ENCODE measurements at regions not wholly inside any gene's neighbourhood (a gene's known extent, or its start where the extent isn't known, plus 50 kb on each side); places are given as distances from the start of the nearest gene placed in this dataset.
"Not testable (repeated sequence)": the region's sequence is repeated elsewhere in the genome, so short reads cannot be mapped to it uniquely, and the experiment has no call there.

GRCh38 chr18:10604182-10604581, 78.4 kb downstream of the NAPG start:
- Mint-ChIP-seq H3K4me1 (no peaks in the 10 kb centered on the region), H3K4me3 (no peak overlapping the region), H3K9me3 (peaks cover 10% of the 10 kb centered on the region), H3K36me3 (no peaks in the 10 kb centered on the region), H3K27ac (no peak overlapping the region)
- ATAC-seq, result no peak
- no peak for DNase-seq (ENCODE audit: low spot score in 2 of 2)

- H3K27ac Mint-ChIP-seq; DNase-seq (ENCODE audit: low spot score in 2 of 2); H3K36me3 Mint-ChIP-seq; H3K9me3 Mint-ChIP-seq; H3K4me1 Mint-ChIP-seq; H3K4me3 Mint-ChIP-seq: not testable (repeated sequence)
- ATAC-seq, result peak; percentile 73
These were observed 81.1 kb downstream of the NAPG start for GRCh38 chr18:10606881-10607280.

- H3K4me3 Mint-ChIP-seq, result not testable (repeated sequence)
These were observed 81.8 kb downstream of the NAPG start for GRCh38 chr18:10607332-10608248.

GRCh38 chr18:10608450-10608849, 82.6 kb downstream of the NAPG start:
- DNase-seq (ENCODE audit: low spot score in 2 of 2); H3K4me3 Mint-ChIP-seq: not testable (repeated sequence)

More at GRCh38 chr18:10607332-10608248, 81.8 kb downstream of the NAPG start:
- ATAC-seq, result peak; percentile 53
- H3K9me3 Mint-ChIP-seq; H3K27ac Mint-ChIP-seq; H3K4me1 Mint-ChIP-seq; H3K36me3 Mint-ChIP-seq; DNase-seq (ENCODE audit: low spot score in 2 of 2): not testable (repeated sequence)

GRCh38 chr18:10609046-10609445, 83.2 kb downstream of the NAPG start:
- not testable (repeated sequence) for H3K4me3 Mint-ChIP-seq; H3K9me3 Mint-ChIP-seq; H3K4me1 Mint-ChIP-seq; H3K27ac Mint-ChIP-seq; ATAC-seq; H3K36me3 Mint-ChIP-seq; DNase-seq (ENCODE audit: low spot score in 2 of 2)

More at GRCh38 chr18:10608450-10608849, 82.6 kb downstream of the NAPG start:
- H3K36me3 Mint-ChIP-seq, H3K4me1 Mint-ChIP-seq, H3K27ac Mint-ChIP-seq, H3K9me3 Mint-ChIP-seq, ATAC-seq: not testable (repeated sequence)

GRCh38 chr18:10613226-10613625, 87.4 kb downstream of the NAPG start:
- not testable (repeated sequence) for H3K36me3 Mint-ChIP-seq; ATAC-seq; H3K4me1 Mint-ChIP-seq; H3K27ac Mint-ChIP-seq; H3K9me3 Mint-ChIP-seq; DNase-seq (ENCODE audit: low spot score in 2 of 2); H3K4me3 Mint-ChIP-seq

- H3K36me3 Mint-ChIP-seq, ATAC-seq: not testable (repeated sequence)
These were observed 90.9 kb downstream of the NAPG start for GRCh38 chr18:10616714-10617113.

GRCh38 chr18:10618797-10619196, 93.0 kb downstream of the NAPG start:
- H3K27ac Mint-ChIP-seq; H3K4me3 Mint-ChIP-seq; H3K4me1 Mint-ChIP-seq; DNase-seq (ENCODE audit: low spot score in 2 of 2); H3K36me3 Mint-ChIP-seq; H3K9me3 Mint-ChIP-seq; ATAC-seq: not testable (repeated sequence)

More at GRCh38 chr18:10616714-10617113, 90.9 kb downstream of the NAPG start:
- not testable (repeated sequence) for H3K27ac Mint-ChIP-seq; H3K4me1 Mint-ChIP-seq; H3K9me3 Mint-ChIP-seq; DNase-seq (ENCODE audit: low spot score in 2 of 2); H3K4me3 Mint-ChIP-seq

GRCh38 chr18:10619280-10619679, 93.5 kb downstream of the NAPG start:
- not testable (repeated sequence) for H3K4me3 Mint-ChIP-seq; DNase-seq (ENCODE audit: low spot score in 2 of 2); ATAC-seq; H3K4me1 Mint-ChIP-seq; H3K27ac Mint-ChIP-seq; H3K36me3 Mint-ChIP-seq; H3K9me3 Mint-ChIP-seq

- not testable (repeated sequence) for H3K4me1 Mint-ChIP-seq, H3K4me3 Mint-ChIP-seq
These were observed 94.0 kb downstream of the NAPG start for GRCh38 chr18:10619833-10620232.

More at GRCh38 chr18:10619833-10620232, 94.0 kb downstream of the NAPG start:
- not testable (repeated sequence) for H3K9me3 Mint-ChIP-seq; DNase-seq (ENCODE audit: low spot score in 2 of 2); ATAC-seq; H3K36me3 Mint-ChIP-seq; H3K27ac Mint-ChIP-seq
